ENCODE measurements at regions not wholly inside any gene's neighbourhood (a gene's known extent, or its start where the extent isn't known, plus 50 kb on each side); places are given as distances from the start of the nearest gene placed in this dataset.
"Not testable (repeated sequence)": the region's sequence is repeated elsewhere in the genome, so short reads cannot be mapped to it uniquely, and the experiment has no call there.

- DNase-seq (no peak), FAIRE-seq (no peak)
- Histone ChIP-seq H3K4me1 (ENCODE audit: control insufficient read depth in 3 of 3, insufficient read depth in 2 of 3, low read depth in 1 of 3, low read length in 2 of 3) (peaks cover 0 to 9% (median 0%) of the 10 kb centered on the region in 3 donors), H3K27ac (ENCODE audit: low read depth in 1 of 3, low read length in 2 of 3) (no peak overlapping the region), H3K9me3 (ENCODE audit: control insufficient read depth in 2 of 2, insufficient read depth in 1 of 2, low read depth in 1 of 2, low read length in 1 of 2) (peaks cover 0 to 2% of the 10 kb centered on the region in 2 donors), H3K27me3 (ENCODE audit: control insufficient read depth in 3 of 3, insufficient read depth in 3 of 3, low read length in 3 of 3) (no peaks in the 10 kb centered on the region), H3K4me3 (ENCODE audit: low read depth in 1 of 3, low read length in 3 of 3) (no peak overlapping the region), H3K36me3 (ENCODE audit: control insufficient read depth in 3 of 3, insufficient read depth in 2 of 3, low read depth in 1 of 3, low read length in 3 of 3) (no peaks in the 10 kb centered on the region)
- WGBS, 3 donors = 94 to 100% (median 98%) methylated on average over 2 of the region's 2 CpGs
Observed at GRCh38 chr16:79836144-79836543, 235.6 kb upstream of the MAF start.

DNA sequence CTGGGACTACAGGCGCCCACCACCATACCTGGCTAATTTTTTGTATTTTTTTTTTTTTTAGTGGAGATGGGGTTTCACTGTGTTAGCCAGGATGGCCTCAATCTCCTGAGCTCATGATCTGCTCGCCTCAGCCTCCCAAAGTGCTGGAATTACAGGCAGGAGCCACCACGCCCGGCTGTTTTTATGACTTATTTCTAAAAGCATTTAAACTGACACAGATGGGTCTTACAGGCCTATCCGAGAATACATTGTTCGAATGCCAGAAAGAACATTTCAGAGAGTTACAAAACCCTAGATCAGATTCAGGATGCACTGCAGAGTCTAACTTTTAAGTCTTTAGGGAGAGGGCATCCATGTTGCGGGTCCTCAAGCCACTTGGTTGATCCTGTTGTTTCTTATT, 234.7 kb upstream of the MAF start:
- Histone ChIP-seq H3K9me3 (ENCODE audit: control insufficient read depth in 2 of 2, insufficient read depth in 1 of 2, low read depth in 1 of 2, low read length in 1 of 2) (peaks cover 0 to 2% of the 10 kb centered on the region in 2 donors), H3K4me3 (ENCODE audit: low read depth in 1 of 3, low read length in 3 of 3) (no peak overlapping the region), H3K4me1 (ENCODE audit: control insufficient read depth in 3 of 3, insufficient read depth in 2 of 3, low read depth in 1 of 3, low read length in 2 of 3) (peaks cover 0 to 9% (median 0%) of the 10 kb centered on the region in 3 donors), H3K27ac (ENCODE audit: low read depth in 1 of 3, low read length in 2 of 3) (no peak overlapping the region), H3K36me3 (ENCODE audit: control insufficient read depth in 3 of 3, insufficient read depth in 2 of 3, low read depth in 1 of 3, low read length in 3 of 3) (no peaks in the 10 kb centered on the region), H3K27me3 (ENCODE audit: control insufficient read depth in 3 of 3, insufficient read depth in 3 of 3, low read length in 3 of 3) (no peaks in the 10 kb centered on the region)
- DNase-seq = no peak
- FAIRE-seq = no peak
- 85 to 89% (median 87%) methylated on average over 7 of the region's 7 CpGs for WGBS, 3 donors

DNA sequence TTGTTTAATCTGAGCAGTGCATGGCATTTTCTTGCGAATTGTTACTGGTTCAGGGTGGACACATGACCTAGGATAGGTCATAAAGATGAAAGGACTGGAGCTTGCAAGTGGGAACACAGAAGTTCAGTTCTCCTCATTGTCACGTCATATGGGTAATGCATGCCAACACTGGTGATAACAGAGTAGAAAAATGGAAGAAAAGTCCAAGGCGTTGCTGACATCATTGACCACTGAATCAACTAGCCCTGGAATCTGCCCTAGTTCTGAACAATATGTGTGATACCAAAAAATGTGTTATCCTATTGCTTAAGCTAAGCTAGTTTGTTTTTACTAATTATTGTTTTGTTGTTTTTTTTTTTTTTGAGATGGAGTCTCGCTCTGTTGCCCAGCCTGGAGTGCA, 234.2 kb upstream of the MAF start:
- no peaks in the 10 kb centered on the region for H3K27me3 ChIP-seq (ENCODE audit: control insufficient read depth in 3 of 3, insufficient read depth in 3 of 3, low read length in 3 of 3)
- H3K9me3 ChIP-seq (ENCODE audit: control insufficient read depth in 2 of 2, insufficient read depth in 1 of 2, low read depth in 1 of 2, low read length in 1 of 2) = peaks cover 0 to under 1% of the 10 kb centered on the region in 2 donors
- peaks cover 0 to 6% (median 0%) of the 10 kb centered on the region in 3 donors for H3K4me1 ChIP-seq (ENCODE audit: control insufficient read depth in 3 of 3, insufficient read depth in 2 of 3, low read depth in 1 of 3, low read length in 2 of 3)
- no peaks in the 10 kb centered on the region for H3K36me3 ChIP-seq (ENCODE audit: control insufficient read depth in 3 of 3, insufficient read depth in 2 of 3, low read depth in 1 of 3, low read length in 3 of 3)
- no peak overlapping the region for H3K27ac ChIP-seq (ENCODE audit: low read depth in 1 of 3, low read length in 2 of 3)
- peak in 1 of 2 donors; percentile 17 for DNase-seq
- 75 to 88% (median 76%) methylated on average over 4 of the region's 4 CpGs for WGBS, 3 donors
- no peak overlapping the region for H3K4me3 ChIP-seq (ENCODE audit: low read depth in 1 of 3, low read length in 3 of 3)
- no peak for FAIRE-seq

DNA sequence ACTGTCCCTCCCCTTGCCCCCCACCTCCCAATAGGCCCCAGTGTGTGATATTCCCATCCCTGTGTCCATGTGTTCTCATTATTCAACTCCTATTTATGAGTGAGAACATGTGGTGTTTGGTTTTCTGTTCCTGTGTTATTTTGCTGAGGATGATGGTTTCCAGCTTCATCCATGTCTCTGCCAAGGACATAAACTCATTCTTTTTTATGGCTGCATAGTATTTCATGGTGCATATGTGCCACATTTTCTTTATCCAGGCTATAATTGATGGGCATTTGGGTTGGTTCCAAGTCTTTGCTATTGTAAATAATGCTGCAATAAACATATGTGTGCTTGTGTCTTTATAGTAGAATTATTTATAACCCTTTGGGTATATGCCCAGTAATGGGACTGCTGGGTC, 233.5 kb upstream of the MAF start:
- H3K4me1 ChIP-seq (ENCODE audit: control insufficient read depth in 3 of 3, insufficient read depth in 2 of 3, low read depth in 1 of 3, low read length in 2 of 3); H3K4me3 ChIP-seq (ENCODE audit: low read depth in 1 of 3, low read length in 3 of 3); H3K36me3 ChIP-seq (ENCODE audit: control insufficient read depth in 3 of 3, insufficient read depth in 2 of 3, low read depth in 1 of 3, low read length in 3 of 3); FAIRE-seq; H3K9me3 ChIP-seq (ENCODE audit: control insufficient read depth in 2 of 2, insufficient read depth in 1 of 2, low read depth in 1 of 2, low read length in 1 of 2); H3K27me3 ChIP-seq (ENCODE audit: control insufficient read depth in 3 of 3, insufficient read depth in 3 of 3, low read length in 3 of 3); H3K27ac ChIP-seq (ENCODE audit: low read depth in 1 of 3, low read length in 2 of 3); DNase-seq: not testable (repeated sequence)

DNA sequence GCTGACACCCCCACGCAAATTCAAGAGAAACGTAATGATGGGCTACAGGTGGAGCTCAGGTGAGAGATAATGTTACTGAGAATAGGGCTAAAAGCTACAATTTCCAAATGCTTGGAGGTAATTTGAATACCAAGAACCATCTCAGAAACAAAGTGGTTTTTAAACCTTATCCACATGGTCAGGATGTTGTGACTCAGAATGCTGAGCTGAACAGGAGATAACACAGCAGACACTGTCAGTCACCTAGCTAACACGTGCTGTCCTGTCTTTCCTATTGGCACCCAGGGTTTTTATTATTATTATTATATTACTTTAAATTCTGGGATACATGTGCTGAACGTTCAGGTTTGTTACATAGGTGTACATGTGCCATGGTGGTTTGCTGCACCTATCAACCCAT, 233.0 kb upstream of the MAF start:
- Histone ChIP-seq H3K4me1 (ENCODE audit: control insufficient read depth in 3 of 3, insufficient read depth in 2 of 3, low read depth in 1 of 3, low read length in 2 of 3) (no peaks in the 10 kb centered on the region), H3K4me3 (ENCODE audit: low read depth in 1 of 3, low read length in 3 of 3) (no peak overlapping the region), H3K9me3 (ENCODE audit: control insufficient read depth in 2 of 2, insufficient read depth in 1 of 2, low read depth in 1 of 2, low read length in 1 of 2) (no peaks in the 10 kb centered on the region), H3K36me3 (ENCODE audit: control insufficient read depth in 3 of 3, insufficient read depth in 2 of 3, low read depth in 1 of 3, low read length in 3 of 3) (no peaks in the 10 kb centered on the region), H3K27me3 (ENCODE audit: control insufficient read depth in 3 of 3, insufficient read depth in 3 of 3, low read length in 3 of 3) (no peaks in the 10 kb centered on the region), H3K27ac (ENCODE audit: low read depth in 1 of 3, low read length in 2 of 3) (no peak overlapping the region)
- 75 to 87% (median 84%) methylated on average over 4 of the region's 4 CpGs for WGBS, 3 donors
- FAIRE-seq = no peak
- DNase-seq = no peak

GRCh38 chr16:79826732-79827475, 226.4 kb upstream of the MAF start:
- peak in 1 of 2 donors; percentile 11 for DNase-seq
- Histone ChIP-seq H3K36me3 (ENCODE audit: control insufficient read depth in 3 of 3, insufficient read depth in 2 of 3, low read depth in 1 of 3, low read length in 3 of 3) (no peaks in the 10 kb centered on the region), H3K27me3 (ENCODE audit: control insufficient read depth in 3 of 3, insufficient read depth in 3 of 3, low read length in 3 of 3) (no peaks in the 10 kb centered on the region), H3K9me3 (ENCODE audit: control insufficient read depth in 2 of 2, insufficient read depth in 1 of 2, low read depth in 1 of 2, low read length in 1 of 2) (no peaks in the 10 kb centered on the region), H3K4me3 (ENCODE audit: low read depth in 1 of 3, low read length in 3 of 3) (no peak overlapping the region), H3K27ac (ENCODE audit: low read depth in 1 of 3, low read length in 2 of 3) (no peak overlapping the region), H3K4me1 (ENCODE audit: control insufficient read depth in 3 of 3, insufficient read depth in 2 of 3, low read depth in 1 of 3, low read length in 2 of 3) (no peaks in the 10 kb centered on the region)
- FAIRE-seq = no peak
- WGBS, 3 donors = 69 to 86% (median 84%) methylated on average over 7 of the region's 7 CpGs

DNA sequence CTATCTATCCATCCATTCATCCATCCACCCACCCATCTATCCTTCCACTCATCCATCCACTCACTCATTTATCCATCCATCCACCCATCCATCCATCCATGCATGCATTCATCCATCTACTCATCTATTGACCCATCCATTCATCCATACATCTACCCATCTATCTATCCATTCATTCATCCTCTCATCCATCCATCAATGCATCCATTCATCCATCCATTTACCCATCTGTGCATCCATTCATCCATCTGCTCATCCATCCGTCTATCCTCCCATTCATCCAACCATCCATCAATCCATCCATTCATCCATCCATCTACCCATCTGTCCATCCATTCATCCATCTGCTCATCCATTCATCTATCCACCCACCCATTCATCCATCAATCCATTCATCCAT, 224.5 kb upstream of the MAF start:
- no peaks in the 10 kb centered on the region for H3K9me3 ChIP-seq (ENCODE audit: control insufficient read depth in 2 of 2, insufficient read depth in 1 of 2, low read depth in 1 of 2, low read length in 1 of 2)
- DNase-seq = no peak
- FAIRE-seq = no peak
- H3K27ac ChIP-seq (ENCODE audit: low read depth in 1 of 3, low read length in 2 of 3) = no peak overlapping the region
- H3K36me3 ChIP-seq (ENCODE audit: control insufficient read depth in 3 of 3, insufficient read depth in 2 of 3, low read depth in 1 of 3, low read length in 3 of 3) = no peaks in the 10 kb centered on the region
- no peaks in the 10 kb centered on the region for H3K27me3 ChIP-seq (ENCODE audit: control insufficient read depth in 3 of 3, insufficient read depth in 3 of 3, low read length in 3 of 3)
- 87 to 95% (median 94%) methylated on average over 1 of the region's 1 CpG for whole genome bisulfite sequencing, 3 donors
- no peaks in the 10 kb centered on the region for H3K4me1 ChIP-seq (ENCODE audit: control insufficient read depth in 3 of 3, insufficient read depth in 2 of 3, low read depth in 1 of 3, low read length in 2 of 3)
- no peak overlapping the region for H3K4me3 ChIP-seq (ENCODE audit: low read depth in 1 of 3, low read length in 3 of 3)

DNA sequence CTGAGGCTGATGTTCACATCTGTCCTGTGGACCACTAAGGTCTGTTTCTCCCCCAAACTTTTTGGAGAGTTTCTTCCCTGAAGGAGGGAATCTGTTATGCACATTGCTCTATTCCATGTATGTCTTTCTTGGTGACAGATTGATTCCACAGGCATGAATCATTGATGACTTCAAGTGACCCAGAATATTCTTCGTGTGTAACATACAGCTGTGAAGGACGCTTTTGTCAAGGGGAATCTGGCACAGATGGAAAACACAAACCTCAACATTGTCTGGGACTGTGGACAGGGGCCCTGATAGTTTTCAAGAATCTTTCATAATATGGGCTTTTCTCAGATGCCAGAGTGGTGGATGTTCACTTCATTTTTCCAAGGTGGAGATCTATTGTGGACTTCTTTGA, 223.1 kb upstream of the MAF start:
- Histone ChIP-seq H3K9me3 (ENCODE audit: control insufficient read depth in 2 of 2, insufficient read depth in 1 of 2, low read depth in 1 of 2, low read length in 1 of 2) (no peaks in the 10 kb centered on the region), H3K27ac (ENCODE audit: low read depth in 1 of 3, low read length in 2 of 3) (no peak overlapping the region), H3K36me3 (ENCODE audit: control insufficient read depth in 3 of 3, insufficient read depth in 2 of 3, low read depth in 1 of 3, low read length in 3 of 3) (no peaks in the 10 kb centered on the region), H3K4me3 (ENCODE audit: low read depth in 1 of 3, low read length in 3 of 3) (no peak overlapping the region), H3K4me1 (ENCODE audit: control insufficient read depth in 3 of 3, insufficient read depth in 2 of 3, low read depth in 1 of 3, low read length in 2 of 3) (no peaks in the 10 kb centered on the region), H3K27me3 (ENCODE audit: control insufficient read depth in 3 of 3, insufficient read depth in 3 of 3, low read length in 3 of 3) (no peaks in the 10 kb centered on the region)
- no peak for FAIRE-seq
- WGBS, 3 donors = 60 to 78% (median 76%) methylated on average over 2 of the region's 2 CpGs
- no peak for DNase-seq

DNA sequence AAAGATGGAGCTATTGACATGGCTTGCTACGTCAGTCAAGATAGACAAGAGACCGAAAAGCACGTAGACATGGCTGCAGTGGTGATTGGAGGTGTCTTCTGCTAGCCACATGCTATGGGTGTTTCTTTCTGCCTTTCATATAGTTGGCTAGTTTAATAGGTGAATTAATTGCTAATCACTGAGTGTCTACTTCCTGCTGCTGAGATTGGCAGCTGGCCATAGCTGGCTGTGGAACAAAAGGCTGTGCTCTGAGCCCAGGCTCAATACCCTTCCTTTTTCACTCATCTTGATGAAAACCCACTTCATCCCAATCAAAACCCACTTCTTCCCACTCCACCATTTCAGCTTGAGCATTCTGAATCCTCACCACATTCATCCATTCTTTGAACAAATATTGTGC, 221.4 kb upstream of the MAF start:
- no peaks in the 10 kb centered on the region for H3K9me3 ChIP-seq (ENCODE audit: control insufficient read depth in 2 of 2, insufficient read depth in 1 of 2, low read depth in 1 of 2, low read length in 1 of 2)
- 81 to 94% (median 88%) methylated on average over 3 of the region's 3 CpGs for WGBS, 3 donors
- H3K4me3 ChIP-seq (ENCODE audit: low read depth in 1 of 3, low read length in 3 of 3) = no peak overlapping the region
- FAIRE-seq (no peak), DNase-seq (peak in 1 of 2 donors; percentile 41)
- no peaks in the 10 kb centered on the region for H3K4me1 ChIP-seq (ENCODE audit: control insufficient read depth in 3 of 3, insufficient read depth in 2 of 3, low read depth in 1 of 3, low read length in 2 of 3)
- H3K27me3 ChIP-seq (ENCODE audit: control insufficient read depth in 3 of 3, insufficient read depth in 3 of 3, low read length in 3 of 3) = no peaks in the 10 kb centered on the region
- no peak overlapping the region for H3K27ac ChIP-seq (ENCODE audit: low read depth in 1 of 3, low read length in 2 of 3)
- no peaks in the 10 kb centered on the region for H3K36me3 ChIP-seq (ENCODE audit: control insufficient read depth in 3 of 3, insufficient read depth in 2 of 3, low read depth in 1 of 3, low read length in 3 of 3)

Data from small intestine (tissue), 7 donors.